ENCODE measurements at regions not wholly inside any gene's neighbourhood (a gene's known extent, or its start where the extent isn't known, plus 50 kb on each side); places are given as distances from the start of the nearest gene placed in this dataset.

GRCh38 chr2:7937082-7937481 is 744.8 kb upstream of the ID2 start:
- TF ChIP-seq CTCF (IDR thresholded peaks at IDR 0.05) (no peak), EZH2 (IDR thresholded peaks at IDR 0.05) (no peak), EZH2phosphoT487 (IDR thresholded peaks at IDR 0.05) (no peak)
